ENCODE measurements at regions not wholly inside any gene's neighbourhood (a gene's known extent, or its start where the extent isn't known, plus 50 kb on each side); places are given as distances from the start of the nearest gene placed in this dataset.

DNA sequence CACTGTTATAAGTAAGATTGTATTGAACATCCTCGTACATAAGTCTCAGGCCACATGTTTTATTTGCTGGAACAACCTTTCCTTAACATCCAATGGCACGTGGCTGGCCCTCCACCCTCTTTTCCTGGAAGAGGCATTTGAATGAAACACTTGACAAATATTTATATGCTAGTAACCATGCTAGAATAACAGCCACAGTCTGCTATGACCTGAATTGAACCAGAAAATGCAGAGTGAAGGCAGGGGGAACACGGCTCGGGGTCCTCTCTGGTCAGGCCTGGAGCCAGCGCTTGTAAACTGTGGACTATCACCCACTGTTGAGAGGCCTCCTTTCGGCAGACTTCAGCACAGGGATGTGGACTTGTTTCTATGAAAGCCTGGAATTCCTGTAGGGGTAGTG, 198.2 kb upstream of the COPS8 start:
- TF ChIP-seq, protein P1, sequence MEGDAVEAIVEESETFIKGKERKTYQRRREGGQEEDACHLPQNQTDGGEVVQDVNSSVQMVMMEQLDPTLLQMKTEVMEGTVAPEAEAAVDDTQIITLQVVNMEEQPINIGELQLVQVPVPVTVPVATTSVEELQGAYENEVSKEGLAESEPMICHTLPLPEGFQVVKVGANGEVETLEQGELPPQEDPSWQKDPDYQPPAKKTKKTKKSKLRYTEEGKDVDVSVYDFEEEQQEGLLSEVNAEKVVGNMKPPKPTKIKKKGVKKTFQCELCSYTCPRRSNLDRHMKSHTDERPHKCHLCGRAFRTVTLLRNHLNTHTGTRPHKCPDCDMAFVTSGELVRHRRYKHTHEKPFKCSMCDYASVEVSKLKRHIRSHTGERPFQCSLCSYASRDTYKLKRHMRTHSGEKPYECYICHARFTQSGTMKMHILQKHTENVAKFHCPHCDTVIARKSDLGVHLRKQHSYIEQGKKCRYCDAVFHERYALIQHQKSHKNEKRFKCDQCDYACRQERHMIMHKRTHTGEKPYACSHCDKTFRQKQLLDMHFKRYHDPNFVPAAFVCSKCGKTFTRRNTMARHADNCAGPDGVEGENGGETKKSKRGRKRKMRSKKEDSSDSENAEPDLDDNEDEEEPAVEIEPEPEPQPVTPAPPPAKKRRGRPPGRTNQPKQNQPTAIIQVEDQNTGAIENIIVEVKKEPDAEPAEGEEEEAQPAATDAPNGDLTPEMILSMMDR (IDR thresholded peaks at IDR 0.05): no peak
- TF ChIP-seq POLR2A (IDR thresholded peaks at IDR 0.05): no peak
- peak in 1 of 3 donors; percentile 44 for TF ChIP-seq POLR2AphosphoS5 (IDR thresholded peaks at IDR 0.05)
